ENCODE measurements at regions not wholly inside any gene's neighbourhood (a gene's known extent, or its start where the extent isn't known, plus 50 kb on each side); places are given as distances from the start of the nearest gene placed in this dataset.
"Not testable (repeated sequence)": the region's sequence is repeated elsewhere in the genome, so short reads cannot be mapped to it uniquely, and the experiment has no call there.

DNA sequence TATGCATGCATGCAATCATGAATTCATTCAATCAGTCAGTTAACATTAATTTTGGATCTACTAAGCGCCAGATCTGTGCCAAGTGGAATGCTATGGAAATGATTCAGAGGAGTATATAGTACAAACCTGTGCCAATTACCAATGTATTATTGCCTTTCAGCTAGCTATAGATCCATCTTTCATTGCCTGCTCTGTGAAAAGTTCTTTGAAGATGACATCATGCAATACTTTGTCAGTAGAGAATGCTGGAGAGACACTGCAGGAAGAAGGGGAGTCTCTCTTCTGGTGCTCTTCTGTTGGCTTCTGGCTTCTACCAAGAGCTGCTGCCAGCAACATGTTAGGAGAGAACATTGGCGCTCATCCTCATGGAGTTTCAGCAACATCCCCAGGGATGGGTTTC is 81.0 kb upstream of the LMCD1 start:
- no peak for DNase-seq (ENCODE audit: low read depth, low spot score)

DNA sequence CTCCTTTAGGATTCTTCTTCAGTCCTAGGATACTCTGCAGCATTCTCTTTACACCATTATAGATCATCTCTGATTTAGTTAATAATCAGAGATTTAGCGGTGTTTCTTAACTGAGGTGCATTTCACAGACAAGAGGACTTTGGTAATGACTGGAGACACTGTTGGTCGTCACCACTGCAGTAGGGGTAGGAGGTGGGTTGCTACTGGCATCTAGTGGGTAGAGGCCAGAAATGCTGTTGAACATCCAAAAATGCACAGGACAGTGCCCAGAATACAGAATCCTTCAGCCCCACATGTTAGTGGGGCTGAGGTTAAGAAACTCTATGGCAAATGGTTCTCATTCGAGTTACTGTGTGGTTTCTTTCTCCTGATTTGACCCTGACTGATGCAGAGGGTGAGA is 80.4 kb upstream of the LMCD1 start:
- no peak for DNase-seq (ENCODE audit: low read depth, low spot score)

- DNase-seq (ENCODE audit: low read depth, low spot score), result no peak
Measured at GRCh38 chr3:8421711-8422110, 79.9 kb upstream of the LMCD1 start.

GRCh38 chr3:8423307-8423706 is 78.3 kb upstream of the LMCD1 start:
- no peak for DNase-seq (ENCODE audit: low read depth, low spot score)

- no peak for DNase-seq (ENCODE audit: low read depth, low spot score)
Measured at GRCh38 chr3:8424281-8424680, 77.3 kb upstream of the LMCD1 start.

GRCh38 chr3:8436661-8437287 is 64.8 kb upstream of the LMCD1 start:
- no peak for DNase-seq (ENCODE audit: low read depth, low spot score)

DNA sequence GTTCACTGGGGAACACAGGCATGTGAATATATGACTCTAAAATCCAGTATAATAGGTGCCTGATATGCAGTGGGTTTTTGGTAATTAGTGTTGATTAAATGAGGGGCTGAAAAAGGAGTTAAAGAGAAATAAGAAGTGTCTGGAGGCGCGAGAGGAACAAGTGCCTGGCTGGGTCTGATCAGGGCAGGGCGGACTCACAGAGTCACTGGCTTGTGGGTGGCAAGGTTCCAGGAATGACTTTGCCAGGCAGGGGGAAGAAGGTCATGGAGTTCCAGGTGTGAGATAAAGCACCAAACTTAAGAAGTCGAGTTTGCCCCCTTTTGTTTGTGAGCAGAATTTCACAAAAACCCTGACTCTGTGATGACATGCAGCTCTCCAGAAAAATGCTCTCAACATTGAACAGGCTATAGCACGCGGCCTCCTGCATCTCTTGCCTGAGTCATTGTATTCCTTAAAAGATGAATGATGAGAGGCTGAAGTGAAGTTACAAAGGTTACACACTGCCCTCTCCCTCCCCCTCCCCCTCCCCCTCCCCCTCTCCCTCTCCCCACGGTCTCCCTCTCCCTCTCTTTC is 63.0 kb upstream of the LMCD1 start:
- no peak for DNase-seq (ENCODE audit: low read depth, low spot score)

DNA sequence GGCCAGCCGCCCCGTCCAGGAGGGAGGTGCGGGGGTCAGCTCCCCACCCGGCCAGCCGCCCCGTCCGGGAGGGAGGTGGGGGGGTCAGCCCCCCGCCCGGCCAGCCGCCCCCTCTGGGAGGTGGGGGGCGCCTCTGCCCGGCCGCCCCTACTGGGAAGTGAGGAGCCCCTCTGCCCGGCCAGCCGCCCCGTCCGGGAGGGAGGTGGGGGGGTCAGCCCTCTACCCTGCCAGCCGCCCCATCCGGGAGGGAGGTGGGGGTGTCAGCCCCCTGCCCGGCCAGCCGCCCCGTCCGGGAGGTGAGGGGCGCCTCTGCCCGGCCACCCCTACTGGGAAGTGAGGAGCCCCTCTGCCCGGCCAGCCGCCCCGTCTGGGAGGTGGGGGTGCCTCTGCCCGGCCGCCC is 61.5 kb upstream of the LMCD1 start:
- DNase-seq (ENCODE audit: low read depth, low spot score), result not testable (repeated sequence)

DNA sequence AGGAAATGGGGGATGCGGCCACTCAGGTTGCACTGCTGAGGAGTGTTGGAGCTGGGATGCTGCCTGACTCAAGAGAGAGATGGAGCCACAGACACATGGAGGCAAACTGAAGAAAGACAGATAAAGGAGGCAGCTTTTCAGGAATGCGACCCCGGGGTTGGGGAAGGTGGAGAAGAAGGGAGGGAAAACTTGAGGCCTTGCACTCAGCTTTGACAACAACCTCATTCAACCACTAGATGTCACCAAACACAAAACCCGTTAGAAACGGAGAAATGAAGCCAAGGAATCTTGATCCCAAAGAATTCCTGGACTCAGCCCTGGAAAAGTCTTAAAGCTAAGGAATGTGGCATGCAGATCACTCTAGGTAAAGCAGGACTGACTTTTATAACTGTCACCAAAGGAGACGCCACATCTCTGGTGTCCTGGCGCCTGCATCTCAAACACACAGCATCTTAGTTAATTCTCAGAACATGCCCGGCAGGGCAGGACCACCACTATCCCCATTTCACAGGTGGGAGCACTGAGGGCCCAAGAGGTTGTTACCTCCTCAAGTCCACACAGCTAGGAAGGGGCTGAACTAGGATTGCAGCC is 59.6 kb upstream of the LMCD1 start:
- no peak for DNase-seq (ENCODE audit: low read depth, low spot score)

DNA sequence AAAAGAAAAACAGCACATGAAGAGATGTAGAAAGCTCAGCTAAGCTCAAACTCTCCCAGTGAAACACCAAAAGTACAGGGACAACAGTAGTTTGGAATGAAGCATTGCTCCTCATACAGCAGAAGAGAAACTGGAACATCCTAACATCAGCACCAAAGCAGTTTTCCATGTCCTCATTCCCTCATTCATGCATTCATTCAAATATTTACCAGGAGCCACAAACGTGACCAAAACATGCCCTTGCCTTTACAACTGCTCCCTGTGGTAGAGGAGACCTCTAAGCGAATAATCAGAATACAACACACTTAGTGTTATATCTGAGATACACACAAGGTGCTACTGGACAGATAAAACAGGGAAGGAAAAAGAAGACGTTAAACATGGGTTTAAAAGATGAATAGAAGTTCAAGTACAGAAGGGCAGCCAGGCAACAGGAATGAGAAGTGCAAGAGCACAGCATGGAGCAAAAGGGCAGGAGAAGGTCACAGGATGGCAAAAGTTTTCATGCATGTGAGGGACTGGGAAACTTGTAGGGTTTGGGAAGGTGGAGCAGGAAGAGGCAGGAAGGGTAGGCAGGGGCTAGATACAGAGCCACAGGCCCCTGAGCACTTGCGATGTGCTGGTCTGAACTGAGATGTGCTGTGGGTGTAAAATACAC is 58.5 kb upstream of the LMCD1 start:
- DNase-seq (ENCODE audit: low read depth, low spot score), result no peak

GRCh38 chr3:8443829-8444791 is 57.5 kb upstream of the LMCD1 start:
- DNase-seq (ENCODE audit: low read depth, low spot score), result peak; percentile 94

GRCh38 chr3:8444883-8445282 is 56.7 kb upstream of the LMCD1 start:
- DNase-seq (ENCODE audit: low read depth, low spot score), result no peak

GRCh38 chr3:8445861-8446260 is 55.8 kb upstream of the LMCD1 start:
- DNase-seq (ENCODE audit: low read depth, low spot score), result peak; percentile 59

DNA sequence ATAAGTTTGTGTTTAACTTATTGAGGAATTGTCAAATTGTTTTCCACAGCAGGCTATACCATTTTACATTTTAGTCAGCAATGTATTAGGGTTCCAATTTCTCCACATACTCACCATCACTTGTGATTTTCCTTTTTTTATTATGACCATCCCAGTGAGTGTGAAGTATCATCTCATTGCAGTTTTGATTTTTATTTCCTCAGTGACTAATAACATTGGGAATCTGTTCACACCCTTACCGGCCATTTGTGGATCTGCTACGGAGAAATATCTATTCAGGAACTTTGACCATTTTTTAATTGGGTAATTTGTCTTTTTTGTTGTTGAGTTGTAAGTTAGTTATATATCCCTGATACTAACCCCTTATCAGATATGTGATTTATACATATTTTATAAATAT is 54.8 kb upstream of the LMCD1 start:
- no peak for DNase-seq (ENCODE audit: low read depth, low spot score)

GRCh38 chr3:8450618-8451017 is 51.0 kb upstream of the LMCD1 start:
- no peak for DNase-seq (ENCODE audit: low read depth, low spot score)

GRCh38 chr3:8451696-8452095 is 49.9 kb upstream of the LMCD1 start:
- no peak for DNase-seq (ENCODE audit: low read depth, low spot score)

Measured in smooth muscle cell of the brain vasculature (primary cell).